Embryonic facial prominence (tissue), 1 donor: ENCODE measurements at regions not wholly inside any gene's neighbourhood (a gene's known extent, or its start where the extent isn't known, plus 50 kb on each side); places are given as distances from the start of the nearest gene placed in this dataset.
"Not testable (repeated sequence)": the region's sequence is repeated elsewhere in the genome, so short reads cannot be mapped to it uniquely, and the experiment has no call there.

Experiments used
- DNase-seq: peaks from one replicate; pipeline ENCODE4 v3.0.0-alpha.2; 2016; ENCODE audit errors: extremely low spot score

DNA sequence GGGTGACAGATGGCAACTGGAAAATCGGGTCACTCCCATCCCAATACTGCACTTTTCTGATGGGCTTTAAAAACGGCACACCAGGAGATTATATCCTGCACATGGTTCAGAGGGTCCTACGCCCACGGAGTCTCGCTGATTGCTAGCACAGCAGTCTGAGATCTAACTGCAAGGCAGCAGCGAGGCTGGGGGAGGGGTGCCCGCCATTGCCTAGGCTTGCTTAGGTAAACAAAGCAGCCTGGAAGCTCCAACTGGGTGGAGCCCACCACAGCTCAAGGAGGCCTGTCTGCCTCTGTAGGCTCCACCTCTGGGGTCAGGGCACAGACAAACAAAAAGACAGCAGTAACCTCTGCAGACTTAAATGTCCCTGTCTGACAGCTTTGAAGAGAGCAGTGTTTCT is 158.7 kb upstream of the MOCS2 start:
- not testable (repeated sequence) for DNase-seq

DNA sequence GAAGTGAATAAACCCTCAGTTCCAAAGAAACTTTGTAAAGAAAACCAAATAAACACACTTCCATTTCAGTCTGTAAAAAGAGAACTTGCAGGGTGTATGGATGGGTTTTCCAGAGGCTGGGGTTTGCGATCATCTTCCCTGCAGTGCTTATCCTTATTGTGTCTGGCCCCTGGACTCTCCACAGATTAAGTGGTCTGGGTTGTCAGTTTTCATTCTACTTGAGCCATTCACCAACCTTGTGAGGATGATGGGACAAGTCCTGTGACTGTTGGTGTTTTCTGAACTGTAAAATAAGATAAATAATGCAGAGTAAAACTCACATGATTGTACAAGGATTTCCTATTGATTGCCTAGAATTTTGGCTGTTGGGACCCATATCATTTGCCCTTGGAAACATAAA is 166.1 kb upstream of the MOCS2 start:
- DNase-seq = no peak

DNA sequence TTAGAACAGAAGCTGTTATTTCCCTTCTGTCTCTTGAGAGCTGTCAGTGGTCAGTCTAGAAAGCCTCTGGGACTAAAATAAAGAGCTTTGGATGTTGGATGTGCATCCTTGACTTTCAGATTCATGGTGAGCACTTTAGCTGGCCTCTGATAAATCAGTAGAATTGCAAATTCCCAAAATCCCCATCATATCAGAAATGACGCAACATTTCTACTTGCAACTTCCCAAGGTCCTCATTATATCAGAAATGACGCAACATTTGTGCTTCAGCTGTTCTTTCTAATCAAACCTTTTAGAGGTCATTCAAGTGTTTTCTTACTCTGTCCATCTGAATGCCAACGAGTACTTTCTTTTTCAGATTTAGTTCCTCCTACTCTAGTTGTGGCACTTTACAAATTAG is 167.3 kb upstream of the MOCS2 start:
- DNase-seq = no peak

DNA sequence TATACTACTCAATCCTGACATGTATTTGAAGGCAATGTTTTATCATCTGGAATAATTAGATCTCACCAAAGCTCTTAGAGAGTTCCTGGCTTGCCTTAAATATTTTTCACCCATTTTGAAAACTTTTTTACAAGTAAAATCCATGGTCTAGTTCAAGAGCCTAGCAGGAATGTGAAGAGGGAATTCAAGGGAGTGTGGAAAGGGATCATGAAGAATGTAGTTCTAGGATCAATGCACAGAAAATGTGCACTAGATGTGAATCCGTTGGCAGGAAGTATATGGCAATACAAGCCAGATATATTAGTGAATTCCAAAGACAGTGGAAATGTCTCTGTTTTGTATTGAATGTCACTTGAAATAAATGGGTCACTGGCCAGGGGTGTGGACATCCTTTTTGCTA is 167.9 kb upstream of the MOCS2 start:
- DNase-seq = no peak

DNA sequence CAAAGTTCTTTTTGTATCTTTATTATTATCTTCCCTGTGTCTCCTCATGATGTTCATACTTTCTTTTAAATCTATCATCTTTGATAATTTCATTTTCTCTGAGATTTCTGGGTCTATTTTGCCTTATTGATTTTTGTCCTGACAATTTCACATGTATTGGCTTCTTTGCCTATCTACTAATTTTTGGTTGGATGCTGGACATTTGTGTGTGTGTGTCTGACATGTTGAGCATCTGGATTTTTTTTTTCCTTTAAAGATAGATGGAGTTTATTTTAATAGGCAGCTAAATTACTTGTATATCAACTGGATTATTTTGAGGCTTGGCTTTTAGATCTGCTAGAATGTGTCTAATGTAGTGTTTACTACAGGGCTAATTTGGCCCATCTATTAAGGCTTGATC is 178.0 kb upstream of the MOCS2 start:
- no peak for DNase-seq

DNA sequence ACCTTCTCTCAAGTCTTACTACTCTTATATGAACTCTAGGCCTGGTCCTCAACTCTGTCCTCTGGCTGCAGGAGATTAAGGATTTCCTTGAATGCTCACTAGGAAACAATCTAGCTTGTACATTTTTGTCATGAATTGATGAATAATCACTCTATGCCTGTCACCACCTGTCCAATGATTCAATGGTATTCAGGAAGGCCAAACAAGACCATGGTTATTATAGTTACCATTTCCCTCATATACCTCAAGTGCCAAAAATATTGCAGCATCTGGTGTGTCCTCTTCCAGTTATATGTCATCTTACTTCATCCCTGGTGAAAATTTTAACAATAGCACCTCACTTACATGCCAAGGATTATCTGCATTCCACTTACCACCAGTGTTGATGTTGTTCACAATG is 179.0 kb upstream of the MOCS2 start:
- DNase-seq = no peak

DNA sequence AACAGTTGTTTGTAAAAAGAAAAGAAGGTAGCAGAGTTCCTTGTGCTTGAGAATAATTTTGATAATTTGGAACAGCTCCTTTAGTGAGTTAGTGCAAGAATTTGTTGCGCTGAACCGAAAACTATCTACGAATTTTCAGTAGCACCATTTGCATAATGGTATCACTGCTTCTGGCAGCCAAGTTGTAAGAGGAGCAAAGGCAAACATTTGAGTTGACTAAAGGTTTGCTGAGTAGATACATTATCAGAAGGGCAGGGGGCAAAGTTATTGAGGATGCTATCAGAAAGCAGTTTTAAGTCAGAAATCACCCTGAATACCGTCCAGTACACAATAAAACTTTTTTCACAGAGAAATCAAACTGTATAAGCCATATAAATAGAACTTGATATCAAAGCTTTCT is 181.5 kb upstream of the MOCS2 start:
- no peak for DNase-seq

DNA sequence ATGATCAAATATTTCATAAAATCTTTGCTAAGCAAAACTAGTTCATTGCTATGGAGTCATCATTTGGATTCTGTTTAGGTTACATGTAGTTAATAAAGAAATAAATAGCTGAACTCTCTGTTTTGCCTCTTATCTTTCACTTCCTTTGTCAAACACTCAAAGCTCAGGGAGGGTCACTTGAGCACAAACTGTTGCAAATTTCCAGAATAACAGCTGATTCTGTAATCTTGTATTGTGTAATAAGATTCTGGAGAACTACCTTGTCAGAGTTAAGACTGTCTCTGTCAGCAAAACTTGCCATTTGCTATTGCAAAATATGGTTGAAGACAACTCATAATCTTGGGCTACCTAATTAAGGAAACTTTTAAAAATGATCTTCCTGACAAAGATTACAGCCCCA is 182.0 kb upstream of the MOCS2 start:
- DNase-seq = no peak

DNA sequence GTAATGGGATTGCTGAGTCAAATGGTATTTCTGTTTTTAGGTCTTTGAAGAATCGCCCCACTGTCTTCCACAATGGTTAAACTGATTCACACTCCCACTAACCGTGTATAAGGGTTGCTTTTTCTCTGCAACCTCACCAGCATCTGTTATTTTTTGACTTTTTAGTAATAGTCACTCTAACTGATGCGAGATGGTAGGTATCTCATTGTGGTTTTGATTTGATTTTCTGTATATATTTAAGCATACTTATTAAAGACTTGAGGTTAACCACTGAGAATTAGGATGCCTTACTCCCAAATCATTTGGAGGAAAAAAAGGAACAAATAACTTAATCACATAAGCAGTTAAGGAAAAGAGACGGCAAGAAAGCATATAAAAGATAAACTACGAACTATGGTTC is 181.6 kb upstream of the FST start:
- DNase-seq = no peak

DNA sequence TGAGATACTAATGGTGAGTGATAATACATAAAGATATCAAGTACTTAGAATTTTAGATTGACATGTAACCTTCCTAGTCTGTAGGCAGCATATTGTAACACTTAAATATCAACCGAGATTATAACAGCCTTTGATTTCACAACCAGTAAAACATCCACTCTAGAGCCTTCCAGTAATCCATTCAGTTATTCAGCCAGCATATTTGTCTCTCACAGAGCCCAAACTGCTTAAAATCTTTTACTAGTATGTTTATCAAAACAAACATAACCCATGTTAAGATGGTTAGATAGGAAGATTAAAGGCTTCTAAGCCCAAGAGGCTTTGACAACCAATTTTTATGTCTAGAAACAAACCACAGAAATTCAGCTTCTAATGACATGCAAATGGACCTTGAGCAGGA is 177.9 kb upstream of the FST start:
- no peak for DNase-seq

DNA sequence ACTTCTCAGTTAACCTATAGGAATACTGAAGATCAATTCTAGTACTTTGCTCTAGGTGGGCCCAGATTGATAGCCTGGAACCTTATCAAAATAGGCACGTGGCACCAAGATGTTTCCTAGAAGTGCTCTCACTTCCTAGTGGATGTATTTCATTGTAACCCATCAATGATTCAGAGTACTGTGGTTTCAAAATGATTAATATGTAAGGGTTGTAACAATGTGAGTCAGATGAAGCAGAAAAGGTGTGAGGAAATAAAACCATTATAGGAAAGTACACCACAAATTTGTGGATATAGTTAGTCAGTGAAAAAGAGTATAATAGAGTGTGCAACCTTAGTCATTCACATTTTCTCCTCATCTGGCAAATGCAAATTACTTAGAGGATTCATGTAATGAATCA is 177.3 kb upstream of the FST start:
- DNase-seq = no peak

DNA sequence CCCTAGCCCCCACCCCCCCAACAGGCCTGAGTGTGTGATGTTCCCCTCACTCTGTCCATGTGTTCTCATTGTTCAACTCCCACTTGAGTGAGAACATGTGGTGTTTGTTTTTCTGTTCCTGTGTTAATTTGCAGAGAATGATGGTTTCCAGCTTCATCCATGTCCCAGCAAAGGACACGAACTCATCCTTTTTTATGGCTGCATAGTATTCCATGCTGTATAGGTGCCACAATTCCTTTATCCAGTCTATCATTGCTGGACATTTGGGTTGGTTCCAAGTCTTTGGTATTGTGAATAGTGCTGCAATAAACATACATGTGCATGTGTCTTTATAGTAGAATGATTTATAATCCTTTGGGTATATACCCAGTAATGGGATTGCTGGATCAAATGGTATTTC is 175.1 kb upstream of the FST start:
- not testable (repeated sequence) for DNase-seq

DNA sequence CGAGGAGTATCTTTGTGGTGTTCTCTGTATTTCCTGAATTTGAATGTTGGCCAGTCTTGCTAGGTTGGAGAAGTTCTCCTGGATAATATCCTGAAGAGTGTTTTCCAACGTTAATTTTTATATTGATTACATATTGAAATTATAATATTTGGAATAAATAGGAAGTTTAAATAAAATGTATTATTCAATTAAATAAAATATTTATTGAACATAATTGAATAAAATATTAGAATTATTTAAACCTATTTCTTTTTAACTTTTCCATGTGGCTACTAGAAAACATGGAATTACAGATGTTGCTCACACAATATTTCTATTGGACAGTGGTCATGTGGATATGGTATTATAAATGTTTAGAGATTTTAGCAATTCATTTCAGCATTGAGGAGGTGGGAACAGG is 170.8 kb upstream of the FST start:
- DNase-seq = no peak

DNA sequence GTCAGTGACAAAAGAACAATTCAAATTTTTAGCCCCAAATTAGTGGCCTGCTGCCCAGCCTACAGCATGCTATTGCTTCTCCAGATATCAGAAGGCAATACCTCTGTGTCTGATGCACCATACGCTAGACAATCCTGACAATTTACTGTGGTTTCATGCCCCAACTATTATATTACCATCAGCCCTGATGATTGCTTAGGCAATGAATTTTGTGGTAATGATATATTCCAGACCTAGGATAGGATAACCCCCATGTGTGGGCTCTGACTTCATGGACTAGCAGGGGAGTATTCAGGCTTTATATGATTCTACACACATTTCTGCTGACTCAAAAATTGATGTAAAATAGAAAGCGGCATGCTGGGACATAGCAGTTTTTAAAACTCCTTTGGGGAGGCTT is 168.7 kb upstream of the FST start:
- DNase-seq = no peak

DNA sequence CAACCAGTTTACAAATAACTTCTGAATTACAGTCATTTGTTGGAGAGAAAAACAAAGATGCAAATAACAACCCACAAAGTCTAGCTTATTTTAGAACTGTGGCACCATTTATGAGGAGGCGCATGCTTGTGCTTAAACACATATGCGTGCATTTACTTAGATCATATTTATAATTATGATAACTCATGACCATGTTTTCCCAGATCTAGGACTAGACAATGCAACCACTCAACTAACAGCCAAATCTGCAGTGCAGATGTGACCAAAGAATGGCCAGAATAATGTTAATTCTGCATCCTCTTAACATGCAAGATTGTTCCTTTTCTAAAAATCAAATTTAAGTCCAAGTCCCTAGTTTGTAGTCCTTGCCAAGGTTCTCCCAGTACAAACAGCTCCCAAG is 167.3 kb upstream of the FST start:
- DNase-seq = no peak

DNA sequence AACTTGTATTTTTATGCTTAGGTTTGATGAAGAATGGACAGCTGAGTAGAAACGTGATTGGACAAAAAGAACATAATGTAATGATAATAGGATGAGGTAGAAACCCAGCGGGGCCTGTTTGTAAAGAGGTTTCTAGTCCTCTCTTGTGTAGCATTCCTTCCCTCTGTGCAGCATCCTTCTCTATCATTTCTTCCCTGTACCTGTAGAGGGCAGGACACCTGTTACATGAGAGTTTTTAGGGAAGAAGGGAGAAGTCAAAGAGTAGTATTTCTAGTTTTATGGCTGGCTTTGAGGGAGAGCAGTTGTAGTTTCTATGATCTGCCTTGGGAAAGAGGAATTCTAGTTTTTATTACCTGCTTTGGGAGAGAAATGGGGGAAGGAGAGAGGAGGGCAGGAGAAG is 162.1 kb upstream of the FST start:
- DNase-seq = no peak

DNA sequence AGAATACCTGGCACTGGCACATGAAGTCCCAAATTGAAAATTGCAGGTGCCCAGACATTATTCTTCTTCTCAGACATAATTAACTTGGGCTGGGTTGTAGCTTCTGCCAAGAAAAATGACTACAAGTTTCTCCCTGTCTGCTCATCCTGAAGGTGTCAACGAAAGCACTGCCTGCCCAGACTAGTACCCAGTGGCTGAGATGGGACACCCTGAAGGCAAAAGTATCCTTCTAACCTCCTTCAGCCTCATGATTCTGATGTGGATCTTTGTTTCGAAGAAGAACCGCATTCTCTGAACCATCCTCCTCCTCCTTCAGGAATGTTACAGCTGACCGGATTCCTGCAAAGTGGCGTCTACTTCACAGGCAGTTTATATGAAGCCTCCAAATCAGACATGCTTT is 161.1 kb upstream of the FST start:
- no peak for DNase-seq

DNA sequence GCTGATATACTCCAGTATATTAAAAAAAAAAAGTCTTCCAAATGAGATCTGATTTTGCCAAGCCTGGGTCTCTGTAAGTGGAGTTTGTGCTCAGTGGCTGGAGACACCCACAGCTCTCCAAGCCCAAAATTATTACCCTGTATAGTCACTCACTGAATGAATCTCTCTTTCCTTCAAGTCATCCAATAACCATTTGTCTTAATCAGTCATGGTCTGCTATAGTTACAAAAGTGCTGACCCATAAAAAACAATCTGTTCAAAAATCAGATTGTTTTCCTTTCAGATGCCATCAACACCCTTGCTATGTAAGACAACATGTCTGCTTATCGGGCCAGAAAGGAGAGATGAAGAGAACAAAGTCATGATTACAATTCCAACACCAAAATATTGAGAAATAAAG is 159.4 kb upstream of the FST start:
- no peak for DNase-seq

DNA sequence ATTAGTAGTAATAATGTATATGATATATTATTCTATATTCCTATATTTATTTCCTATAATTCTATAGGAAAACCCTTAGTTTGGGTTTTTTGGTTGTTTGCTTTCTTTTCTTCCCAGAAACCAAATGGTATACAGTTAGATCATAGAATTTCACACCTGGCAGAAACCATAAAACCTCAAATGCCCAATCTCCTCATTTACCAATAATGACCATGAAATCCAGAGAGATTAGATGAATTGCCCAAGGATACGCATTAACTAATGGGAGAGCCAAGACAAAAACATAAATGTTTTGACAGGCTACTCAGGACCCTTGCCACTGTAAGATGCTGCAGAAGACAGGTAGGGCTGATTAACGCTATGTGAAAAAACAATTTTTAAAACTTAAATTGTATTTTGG is 158.7 kb upstream of the FST start:
- no peak for DNase-seq

DNA sequence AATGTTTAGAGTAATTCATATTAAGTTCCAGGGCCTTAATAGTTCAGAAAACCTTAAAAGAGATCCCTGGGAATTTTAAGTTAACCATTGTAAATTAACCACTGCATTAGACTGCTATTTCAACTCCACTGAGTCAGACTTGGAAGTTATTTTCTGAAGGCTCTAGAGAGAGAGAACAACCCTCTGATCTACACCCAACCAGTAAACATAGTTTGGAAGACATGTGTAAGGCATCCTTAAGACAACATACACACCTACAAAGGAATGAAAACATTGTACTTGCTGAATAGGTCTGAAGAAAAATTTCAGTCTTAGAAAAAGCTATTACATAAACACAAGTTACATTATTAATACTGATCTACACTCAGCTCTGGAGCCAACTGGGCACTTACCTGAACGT is 158.2 kb upstream of the FST start:
- DNase-seq = no peak

DNA sequence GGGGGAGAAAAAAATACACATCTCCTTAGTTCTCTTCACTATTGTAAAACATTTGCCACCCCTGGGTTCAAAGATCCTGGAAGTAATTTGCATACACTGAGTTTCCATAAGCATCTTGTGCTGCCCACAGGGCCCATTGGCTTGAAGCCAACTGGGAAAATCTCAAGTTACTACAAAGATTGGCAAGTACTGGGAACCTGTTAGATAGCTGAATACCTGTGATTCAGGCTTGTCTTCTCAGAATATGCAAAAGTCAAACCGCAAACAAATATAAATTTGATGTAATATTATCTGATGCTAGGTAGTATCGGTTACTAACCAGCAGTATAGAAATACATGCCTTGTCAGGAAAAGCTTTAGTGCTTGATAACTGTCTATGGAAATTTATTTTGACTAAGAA is 156.9 kb upstream of the FST start:
- DNase-seq = no peak

DNA sequence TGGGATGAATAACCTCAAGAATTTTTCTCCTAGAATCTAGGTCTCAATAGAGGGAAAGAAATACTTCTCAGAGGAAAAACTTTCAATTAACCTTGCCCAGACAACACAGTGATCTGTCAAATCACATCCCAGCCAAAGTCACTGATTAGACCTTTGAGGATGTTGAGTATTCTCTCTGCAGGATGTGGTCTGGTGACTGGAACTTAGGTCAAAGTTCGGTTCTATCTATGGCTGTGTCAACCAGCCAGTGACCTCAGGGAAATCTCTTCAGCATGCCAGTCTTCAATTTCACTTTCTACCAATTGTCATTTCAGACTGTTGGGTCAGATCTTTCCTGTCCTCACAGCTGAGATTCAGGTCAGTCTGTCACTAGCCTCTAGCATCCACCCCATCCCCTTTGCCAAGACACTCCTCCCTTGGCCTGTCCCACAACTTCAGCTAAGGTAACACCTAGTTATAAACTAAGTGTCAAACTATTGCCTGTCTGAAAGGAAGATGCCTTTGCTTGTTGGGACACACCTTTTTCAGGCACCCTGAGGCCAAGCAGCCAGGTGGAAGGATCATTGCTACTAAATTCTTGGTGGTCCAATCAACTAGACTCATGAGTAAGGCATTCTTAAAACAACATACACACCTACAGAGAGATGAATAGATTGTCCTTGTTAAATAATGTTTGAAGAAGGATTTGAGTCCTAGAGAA is 156.3 kb upstream of the FST start:
- DNase-seq = no peak

DNA sequence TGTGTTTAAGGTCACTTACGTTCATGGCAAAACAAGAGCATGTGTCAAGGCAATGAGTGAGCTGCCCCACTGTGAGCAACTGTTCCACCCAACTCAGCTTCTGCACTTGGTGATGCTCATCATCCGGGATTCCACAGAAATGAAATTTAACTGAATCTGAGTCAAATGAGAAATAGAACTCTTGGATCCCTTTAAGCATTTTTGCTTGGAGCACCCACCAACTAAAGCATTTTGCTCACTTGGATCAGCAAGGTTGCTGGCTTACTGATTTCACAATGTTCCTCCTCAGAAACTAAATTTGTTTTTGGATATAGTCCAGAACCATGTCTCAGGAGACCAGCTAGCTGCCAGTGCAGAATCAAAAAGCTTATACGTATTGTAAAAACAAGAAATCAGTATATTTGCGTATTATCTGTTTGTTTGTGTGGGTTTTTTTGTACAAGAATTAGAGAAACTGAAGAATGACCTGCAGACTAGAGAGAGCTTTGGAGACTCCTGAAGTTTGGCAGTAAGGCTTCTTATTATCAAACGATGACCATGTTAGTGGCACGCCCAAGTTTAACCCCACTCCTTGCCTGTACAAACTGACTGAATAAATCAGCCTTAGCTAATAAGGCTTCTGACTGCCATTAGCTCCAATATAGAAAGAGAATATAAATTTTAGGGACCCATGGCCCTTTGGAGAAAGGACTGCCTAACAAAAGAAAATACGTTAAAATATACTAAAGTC is 153.8 kb upstream of the FST start:
- no peak for DNase-seq

DNA sequence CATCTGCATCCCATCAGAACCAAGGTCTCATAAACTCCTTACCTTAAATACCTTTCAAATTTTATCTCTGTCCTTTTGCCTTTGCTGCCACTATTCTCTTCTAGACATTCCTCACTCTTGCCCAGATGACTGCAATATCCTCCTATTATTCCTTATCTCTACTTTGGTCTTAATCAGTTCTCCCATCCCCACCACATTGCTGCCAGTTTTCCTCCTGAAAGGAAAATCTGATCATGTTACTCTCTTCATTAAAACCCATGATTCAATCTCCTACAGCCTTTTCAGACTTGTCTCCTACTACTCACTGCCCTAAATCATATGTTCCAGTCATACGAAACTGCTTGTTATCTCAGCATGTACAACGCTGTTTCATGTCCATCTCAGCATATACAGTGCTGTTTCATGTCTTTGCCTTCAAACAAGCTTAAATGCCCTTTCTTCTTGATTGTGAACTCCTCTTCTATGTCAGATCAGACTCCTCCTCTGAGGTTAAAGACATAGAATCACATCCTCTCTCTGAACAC is 152.6 kb upstream of the FST start:
- DNase-seq = no peak
